Muscle layer of duodenum (tissue), 2 donors: ENCODE measurements at regions not wholly inside any gene's neighbourhood (a gene's known extent, or its start where the extent isn't known, plus 50 kb on each side); places are given as distances from the start of the nearest gene placed in this dataset.

Experiments used
- H3K27ac ChIP-seq: one replicate; pipeline ENCODE4 v1.7.0; 2013; ENCODE audit warnings: mild to moderate bottlenecking, low read length
- H3K27me3 ChIP-seq: one replicate; pipeline ENCODE4 v1.7.0; 2013; ENCODE audit warnings: low read depth, mild to moderate bottlenecking, control low read depth, low read length
- H3K36me3 ChIP-seq, 2 donors: one replicate each; pipeline ENCODE4 v1.7.0; 2013; ENCODE audit warnings: low read length in 2 of 2, control low read depth in 1 of 2, mild to moderate bottlenecking in 1 of 2; ENCODE audit not compliant: insufficient read depth in 2 of 2, control insufficient read depth in 1 of 2
- H3K4me1 ChIP-seq, 2 donors: one replicate each; pipeline ENCODE4 v1.7.0; 2013; ENCODE audit warnings: low read length in 2 of 2, mild to moderate bottlenecking in 2 of 2, control low read depth in 1 of 2, moderate library complexity in 1 of 2; ENCODE audit not compliant: insufficient read depth in 2 of 2, control insufficient read depth in 1 of 2
- H3K4me3 ChIP-seq, 2 donors: one replicate each; pipeline ENCODE4 v1.7.0; 2013; ENCODE audit warnings: low read length in 2 of 2, low read depth in 1 of 2, mild to moderate bottlenecking in 1 of 2
- H3K9me3 ChIP-seq, 2 donors: one replicate each; pipeline ENCODE4 v1.7.0; 2013; ENCODE audit warnings: low read length in 2 of 2, control low read depth in 1 of 2, mild to moderate bottlenecking in 1 of 2; ENCODE audit not compliant: control insufficient read depth in 1 of 2
- donor health status: healthy.

GRCh38 chr2:42960002-42960841 lies 167.8 kb upstream of the HAAO start:
- H3K27me3 ChIP-seq = no peaks in the 10 kb centered on the region
- no peaks in the 10 kb centered on the region for H3K36me3 ChIP-seq
- no peaks in the 10 kb centered on the region for H3K9me3 ChIP-seq
- peaks cover 23 to 41% of the 10 kb centered on the region in 2 donors for H3K4me1 ChIP-seq
- peak overlapping the region; percentile 56 for H3K27ac ChIP-seq
- H3K4me3 ChIP-seq = no peak overlapping the region

DNA sequence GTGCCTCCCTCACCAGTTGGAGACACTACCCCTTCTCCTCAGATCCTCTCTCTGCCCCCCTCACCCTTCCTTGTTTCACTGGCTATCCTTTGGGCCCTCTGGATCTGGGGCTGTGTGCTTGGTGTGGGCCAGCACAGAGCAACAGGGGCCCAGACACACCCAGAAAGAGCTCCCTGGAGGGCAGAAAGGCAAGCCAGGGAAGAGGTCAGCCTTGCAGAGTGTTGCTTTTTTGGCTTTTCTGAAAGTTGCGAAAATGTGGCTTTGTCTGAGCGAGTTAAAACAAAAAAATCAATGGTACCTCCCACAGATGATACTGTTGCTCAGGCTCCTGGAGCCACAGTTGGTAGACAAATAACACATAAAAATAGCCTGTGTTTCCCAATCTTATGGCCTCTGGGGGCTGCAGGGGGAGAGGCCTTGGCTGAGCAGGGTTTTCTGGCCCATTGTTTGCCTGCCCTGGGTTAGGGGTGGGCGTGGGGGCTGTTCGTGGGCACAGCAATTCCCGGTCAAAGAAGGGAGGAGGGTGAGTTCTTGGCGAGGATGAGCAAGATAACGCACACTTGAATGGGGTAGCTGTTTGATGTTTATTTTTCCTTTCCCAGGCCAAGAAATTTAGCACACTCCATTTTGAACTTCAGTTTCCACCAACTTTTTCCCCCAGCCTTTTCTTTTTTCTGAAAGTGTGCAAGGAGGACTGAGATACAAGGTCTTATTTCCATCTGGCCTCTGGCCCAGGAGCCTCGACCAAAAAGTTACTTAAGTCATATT lies 167.0 kb upstream of the HAAO start:
- Histone ChIP-seq H3K27ac (peak overlapping the region; percentile 56), H3K4me1 (peaks cover 23 to 39% of the 10 kb centered on the region in 2 donors)

GRCh38 chr2:42958741-42959233 lies 166.4 kb upstream of the HAAO start:
- no peaks in the 10 kb centered on the region for H3K36me3 ChIP-seq
- H3K4me1 ChIP-seq = peaks cover 23 to 35% of the 10 kb centered on the region in 2 donors
- H3K4me3 ChIP-seq = no peak overlapping the region
- H3K27me3 ChIP-seq = no peaks in the 10 kb centered on the region
- H3K27ac ChIP-seq = peak overlapping the region; percentile 20
- no peaks in the 10 kb centered on the region for H3K9me3 ChIP-seq

More for the DNA sequence above, 167.0 kb upstream of the HAAO start:
- H3K36me3 ChIP-seq = no peaks in the 10 kb centered on the region
- H3K9me3 ChIP-seq = no peaks in the 10 kb centered on the region
- no peak overlapping the region for H3K4me3 ChIP-seq
- H3K27me3 ChIP-seq = no peaks in the 10 kb centered on the region

GRCh38 chr2:42957861-42958301 lies 165.5 kb upstream of the HAAO start:
- Histone ChIP-seq H3K9me3 (no peaks in the 10 kb centered on the region), H3K27ac (peak overlapping the region; percentile 16), H3K4me1 (peaks cover 20 to 34% of the 10 kb centered on the region in 2 donors), H3K4me3 (no peak overlapping the region), H3K27me3 (no peaks in the 10 kb centered on the region), H3K36me3 (no peaks in the 10 kb centered on the region)

- Histone ChIP-seq H3K27ac (no peak overlapping the region), H3K27me3 (no peaks in the 10 kb centered on the region), H3K4me3 (no peak overlapping the region), H3K36me3 (no peaks in the 10 kb centered on the region), H3K9me3 (no peaks in the 10 kb centered on the region), H3K4me1 (peaks cover 17 to 28% of the 10 kb centered on the region in 2 donors)
Measured at GRCh38 chr2:42957109-42957860, 164.9 kb upstream of the HAAO start.

GRCh38 chr2:42954227-42954962 lies 162.0 kb upstream of the HAAO start:
- Histone ChIP-seq H3K4me3 (no peak overlapping the region), H3K9me3 (no peaks in the 10 kb centered on the region), H3K4me1 (peaks cover 0 to 4% of the 10 kb centered on the region in 2 donors), H3K27me3 (no peaks in the 10 kb centered on the region), H3K27ac (no peak overlapping the region), H3K36me3 (no peaks in the 10 kb centered on the region)

- Histone ChIP-seq H3K9me3 (no peaks in the 10 kb centered on the region), H3K4me3 (no peak overlapping the region), H3K36me3 (no peaks in the 10 kb centered on the region), H3K4me1 (no peaks in the 10 kb centered on the region), H3K27ac (no peak overlapping the region), H3K27me3 (no peaks in the 10 kb centered on the region)
Measured at GRCh38 chr2:42953216-42953615, 160.8 kb upstream of the HAAO start.

DNA sequence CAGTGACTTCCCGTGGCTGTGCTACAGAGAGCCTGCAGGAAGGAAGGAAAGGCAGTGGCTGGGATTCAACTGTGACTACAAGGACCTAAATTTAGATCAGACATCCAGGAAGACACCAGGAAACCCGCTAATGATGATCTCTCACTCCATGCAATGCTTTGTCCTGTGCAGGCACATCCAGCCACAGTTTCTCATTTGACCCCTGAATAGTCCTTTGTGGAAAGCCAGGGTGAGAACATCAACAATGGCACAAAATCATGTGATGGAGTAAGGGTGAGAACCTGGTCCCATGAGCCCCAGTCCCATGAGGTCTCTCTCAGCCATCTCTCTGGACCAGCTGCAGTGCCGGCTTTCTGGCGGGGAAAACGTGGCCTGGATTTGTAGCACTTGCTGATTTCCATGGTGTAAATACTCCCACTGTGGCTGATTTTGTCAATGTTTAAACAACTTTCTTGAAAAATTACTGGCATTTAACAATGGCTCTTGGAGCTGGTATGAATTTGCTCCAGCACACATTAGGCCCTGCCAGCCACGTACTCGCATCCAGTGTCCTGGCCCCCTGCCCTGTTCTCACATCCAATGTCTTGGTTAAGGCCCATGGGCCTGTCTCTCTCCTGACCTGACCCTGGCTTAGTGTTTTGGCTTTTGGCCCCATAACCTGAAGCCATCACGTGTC lies 159.0 kb upstream of the HAAO start:
- Histone ChIP-seq H3K4me3 (no peak overlapping the region), H3K27ac (no peak overlapping the region), H3K27me3 (no peaks in the 10 kb centered on the region), H3K9me3 (no peaks in the 10 kb centered on the region), H3K36me3 (no peaks in the 10 kb centered on the region), H3K4me1 (peaks cover 4 to 13% of the 10 kb centered on the region in 2 donors)

GRCh38 chr2:42949125-42949524 lies 156.7 kb upstream of the HAAO start:
- Histone ChIP-seq H3K27me3 (no peaks in the 10 kb centered on the region), H3K9me3 (no peaks in the 10 kb centered on the region), H3K4me3 (no peak overlapping the region), H3K27ac (no peak overlapping the region), H3K4me1 (peaks cover 4 to 13% of the 10 kb centered on the region in 2 donors), H3K36me3 (no peaks in the 10 kb centered on the region)
